ENCODE measurements at regions not wholly inside any gene's neighbourhood (a gene's known extent, or its start where the extent isn't known, plus 50 kb on each side); places are given as distances from the start of the nearest gene placed in this dataset.
A peak's percentile ranks its signal among the peaks of the same experiment; 100 is the strongest.

- peak; percentile 71 for FAIRE-seq
These were observed 234.8 kb downstream of the FOXD2 start for GRCh38 chr1:47672622-47673021.

GRCh38 chr1:47674189-47674588, 236.3 kb downstream of the FOXD2 start:
- no peak for FAIRE-seq

GRCh38 chr1:47675047-47675675, 237.3 kb downstream of the FOXD2 start:
- no peak for FAIRE-seq

- no peak for FAIRE-seq
These were observed 237.9 kb downstream of the FOXD2 start for GRCh38 chr1:47675721-47676120.

GRCh38 chr1:47676311-47677054, 238.6 kb downstream of the FOXD2 start:
- no peak for FAIRE-seq

- FAIRE-seq, result no peak
These were observed 239.5 kb downstream of the FOXD2 start for GRCh38 chr1:47677241-47677940.

- no peak for FAIRE-seq
These were observed 240.7 kb downstream of the FOXD2 start for GRCh38 chr1:47678464-47678980.

GRCh38 chr1:47679301-47679791, 241.5 kb downstream of the FOXD2 start:
- no peak for FAIRE-seq

- FAIRE-seq, result no peak
These were observed 242.0 kb downstream of the FOXD2 start for GRCh38 chr1:47679826-47680225.

- no peak for FAIRE-seq
These were observed 243.1 kb downstream of the FOXD2 start for GRCh38 chr1:47680815-47681475.

GRCh38 chr1:47681735-47682134, 243.9 kb downstream of the FOXD2 start:
- no peak for FAIRE-seq

- no peak for FAIRE-seq
These were observed 244.4 kb downstream of the FOXD2 start for GRCh38 chr1:47682198-47682597.

- FAIRE-seq, result no peak
These were observed 245.0 kb downstream of the FOXD2 start for GRCh38 chr1:47682786-47683350.

GRCh38 chr1:47683401-47683800, 245.6 kb downstream of the FOXD2 start:
- no peak for FAIRE-seq

- FAIRE-seq, result no peak
These were observed 246.7 kb downstream of the FOXD2 start for GRCh38 chr1:47684518-47684917.

GRCh38 chr1:47684964-47685762, 247.3 kb downstream of the FOXD2 start:
- no peak for FAIRE-seq

GRCh38 chr1:47685763-47686066, 247.9 kb downstream of the FOXD2 start:
- FAIRE-seq, result no peak

- FAIRE-seq, result no peak
These were observed 249.1 kb downstream of the FOXD2 start for GRCh38 chr1:47686731-47687630.

GRCh38 chr1:47687631-47688460, 250.0 kb downstream of the FOXD2 start:
- no peak for FAIRE-seq

Data from TTC549 (cell line).